ENCODE measurements at regions not wholly inside any gene's neighbourhood (a gene's known extent, or its start where the extent isn't known, plus 50 kb on each side); places are given as distances from the start of the nearest gene placed in this dataset.

DNA sequence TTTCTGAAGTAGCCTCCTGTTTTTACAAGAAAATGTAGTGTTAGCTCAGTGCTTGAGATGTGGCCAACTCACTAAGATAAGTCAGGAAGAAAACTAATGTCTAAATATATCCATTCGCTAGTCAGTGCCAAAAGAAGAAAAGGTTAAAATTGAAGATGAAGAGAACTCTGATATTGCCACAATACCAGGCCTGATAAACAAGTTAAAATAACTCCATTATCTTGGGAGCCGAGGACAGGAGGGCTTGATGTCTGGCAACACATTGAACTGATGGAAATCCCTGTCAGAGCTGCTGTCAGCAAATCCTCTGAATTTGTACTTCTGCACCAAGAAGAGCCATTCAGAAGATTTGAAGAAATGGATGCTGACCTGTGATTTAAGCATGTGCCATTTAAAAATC is 103.4 kb downstream of the LRRC70 start:
- Histone ChIP-seq H3K23ac (ENCODE audit: insufficient read length) (no peak overlapping the region), H2AFZ (ENCODE audit: low read length) (no peak overlapping the region), H3K79me2 (ENCODE audit: control insufficient read depth in 1 of 2, insufficient read depth in 2 of 2, low read length in 2 of 2) (no peaks in the 10 kb centered on the region), H3K36me3 (ENCODE audit: control insufficient read depth in 2 of 4, insufficient read depth in 4 of 4, low read length in 3 of 4) (no peaks in the 10 kb centered on the region), H3K4me1 (replicated peaks in 1 of 4; ENCODE audit: control insufficient read depth in 3 of 4, insufficient read depth in 4 of 4, low read length in 3 of 4) (no peaks in the 10 kb centered on the region), H3K27me3 (replicated peaks in 1 of 4; ENCODE audit: control insufficient read depth in 3 of 4, extremely low read depth in 1 of 4, insufficient read depth in 3 of 4, low read length in 3 of 4) (no peaks in the 10 kb centered on the region), H3K18ac (ENCODE audit: extremely low read depth, low read length) (no peak overlapping the region), H2BK15ac (ENCODE audit: low read length) (no peak overlapping the region), H2BK12ac (ENCODE audit: low read depth, low read length) (no peak overlapping the region), H2BK5ac (ENCODE audit: low read depth, low read length) (no peak overlapping the region), H2BK20ac (ENCODE audit: low read length) (no peak overlapping the region), H4K20me1 (replicated peaks in 1 of 2; ENCODE audit: control insufficient read depth in 1 of 2, insufficient read depth in 2 of 2, low read length in 2 of 2) (no peaks in the 10 kb centered on the region), H2BK120ac (replicated peaks; ENCODE audit: low read depth, low read length) (no peak overlapping the region), H3K56ac (replicated peaks; ENCODE audit: insufficient read length, low read depth, low read length) (no peak overlapping the region), H3K4me2 (ENCODE audit: insufficient read depth in 1 of 2, low read depth in 2 of 2, low read length in 2 of 2) (no peak overlapping the region), H3K4me3 (ENCODE audit: extremely low read depth in 1 of 4, insufficient read depth in 2 of 4, low read depth in 3 of 4, low read length in 4 of 4) (no peak overlapping the region), H4K8ac (ENCODE audit: extremely low read depth, insufficient read depth, low read length) (no peak overlapping the region), H3K14ac (ENCODE audit: insufficient read length) (no peak overlapping the region), H4K5ac (ENCODE audit: insufficient read length, low read depth, low read length) (no peak overlapping the region), H3K4ac (replicated peaks; ENCODE audit: insufficient read length, low read depth, low read length) (no peak overlapping the region), H3K9ac (replicated peaks in 1 of 4; ENCODE audit: extremely low read depth in 1 of 4, low read depth in 3 of 4, low read length in 3 of 4) (no peak overlapping the region), H2AK5ac (ENCODE audit: low read depth, low read length) (no peak overlapping the region), H3K23me2 (ENCODE audit: low read depth, low read length) (no peaks in the 10 kb centered on the region), H3K79me1 (ENCODE audit: low read depth, low read length) (no peaks in the 10 kb centered on the region), H3K27ac (ENCODE audit: low read depth, low read length) (no peak overlapping the region), H4K91ac (replicated peaks; ENCODE audit: insufficient read length, low read length) (no peak overlapping the region), H3K9me3 (ENCODE audit: insufficient read depth in 2 of 2, low read depth in 1 of 2, low read length in 1 of 2) (peaks cover 20 to 24% of the 10 kb centered on the region in 2 experiments)
- ChIA-PET CTCF (ENCODE audit: partially characterized antibody) (interaction anchor here (0.8 to 1.0 kb wide), 2 partner anchors 69 to 239 kb away, joined by 3 read pairs; no protein-coding TSS in a partner anchor), POLR2A (ENCODE audit: partially characterized antibody) (no interaction called here)
- FAIRE-seq (no peak), DNase-seq (ENCODE audit: low read depth in 1 of 2, low spot score in 2 of 2) (no peak)
- WGBS, 2 experiments (ENCODE audit: extremely low coverage in 1 of 2, insufficient coverage in 1 of 2, insufficient read length in 1 of 2, insufficient replicate concordance in 2 of 2, low coverage in 1 of 2, low lambda C conversion rate in 2 of 2, missing lambda C conversion rate in 1 of 2): 91% methylated on average over 2 of the region's 2 CpGs; no CpG with 5 or more reads in 1 of the 2 experiments
- no peak for TF ChIP-seq FOSL1 (IDR thresholded peaks at IDR 0.05; ENCODE audit: insufficient read depth, low read depth, low read length)

All from H1 (cell line).